Body of pancreas (tissue), 4 donors: ENCODE measurements at regions not wholly inside any gene's neighbourhood (a gene's known extent, or its start where the extent isn't known, plus 50 kb on each side); places are given as distances from the start of the nearest gene placed in this dataset.

Source experiments
- CTCF ChIP-seq, 7 experiments: fragments of 450-650 bp in 4 of 7; fragments of 200-600 bp in 3 of 7; sonication (generic) in 3 of 7; IDR thresholded peaks; one replicate each; pipeline ENCODE4 v1.5.1; 2016 to 2019; ENCODE audit warnings: antibody characterized with exemption in 7 of 7
- POLR2A ChIP-seq, 3 donors: fragments of 450-650 bp; IDR thresholded peaks; one replicate each; pipeline ENCODE4 v1.6.1; 2016; ENCODE audit warnings: antibody characterized with exemption in 3 of 3, mild to moderate bottlenecking in 2 of 3

DNA sequence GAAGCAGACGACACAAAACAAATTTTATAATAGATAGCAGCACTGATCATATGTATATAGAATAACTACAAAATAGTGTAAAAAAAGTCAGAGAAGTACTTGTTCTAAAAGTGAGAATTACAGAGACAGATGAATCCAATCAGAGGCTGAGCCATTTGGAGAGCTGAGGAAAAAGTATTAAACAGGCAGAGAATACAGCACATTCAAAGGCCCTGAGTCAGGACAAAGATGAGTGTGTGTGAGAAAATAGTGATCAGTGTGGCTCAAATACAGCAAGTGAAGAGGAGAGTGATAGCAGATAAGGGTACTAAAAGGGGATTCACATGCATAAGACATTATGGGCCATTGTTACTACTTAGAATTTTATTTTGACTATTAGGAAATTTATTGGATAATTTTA is 430.6 kb upstream of the BRINP3 start:
- no peak for TF ChIP-seq POLR2A (IDR thresholded peaks at IDR 0.05)
- no peak for TF ChIP-seq CTCF (IDR thresholded peaks at IDR 0.05)
